ENCODE measurements at regions not wholly inside any gene's neighbourhood (a gene's known extent, or its start where the extent isn't known, plus 50 kb on each side); places are given as distances from the start of the nearest gene placed in this dataset.
"Not testable (repeated sequence)": the region's sequence is repeated elsewhere in the genome, so short reads cannot be mapped to it uniquely, and the experiment has no call there.

DNA sequence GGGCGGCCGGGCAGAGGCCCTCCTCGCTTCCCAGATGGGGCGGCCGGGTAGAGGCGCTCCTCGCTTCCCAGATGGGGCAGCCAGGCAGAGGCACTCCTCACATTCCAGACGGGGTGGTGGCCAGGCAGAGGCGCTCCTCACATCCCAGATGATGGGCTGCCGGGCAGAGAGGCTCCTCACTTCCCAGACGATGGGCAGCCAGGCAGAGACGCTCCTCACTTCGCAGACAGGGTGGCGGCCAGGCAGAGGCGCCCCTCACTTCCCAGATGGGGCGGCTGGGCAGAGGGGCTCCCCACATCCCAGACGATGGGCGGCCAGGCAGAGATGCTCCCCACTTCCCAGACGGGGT is 83.1 kb upstream of the TFPI start:
- not testable (repeated sequence) for TF ChIP-seq ZNF274 (IDR thresholded peaks at IDR 0.05; ENCODE audit: low read depth, low read length); YY1 (IDR thresholded peaks at IDR 0.05; ENCODE audit: insufficient read depth, insufficient read length)
